CD8-positive, alpha-beta memory T cell (primary cell): ENCODE measurements at regions not wholly inside any gene's neighbourhood (a gene's known extent, or its start where the extent isn't known, plus 50 kb on each side); places are given as distances from the start of the nearest gene placed in this dataset.
A peak's percentile ranks its signal among the peaks of the same experiment; 100 is the strongest.

Experiments used
- CTCF ChIA-PET: fragments of 350-600 bp; sonication (Branson Sonifier 250); formaldehyde crosslinking; loops from one replicate; lab custom pipeline; 2021; ENCODE audit warnings: antibody characterized with exemption; lab: Charles Lee
- POLR2A ChIA-PET: fragments of 350-600 bp; sonication (Branson Sonifier 250); formaldehyde crosslinking; loops from one replicate; lab custom pipeline; 2021; ENCODE audit warnings: antibody characterized with exemption; lab: Charles Lee
- DNase-seq, 5 donors: peaks; one replicate each; pipeline versions ENCODE4 v3.0.0 to v3.0.0-alpha.2; 2020 to 2022; ENCODE audit warnings: mixed read lengths in 1 of 5
- H3K27ac ChIP-seq: one replicate; pipeline ENCODE4 v1.7.0; 2013; ENCODE audit warnings: low read depth, mild to moderate bottlenecking, low read length, moderate library complexity
- H3K27me3 ChIP-seq: 2 replicates; pipeline ENCODE4 v1.7.0; 2013; ENCODE audit warnings: low read length, mild to moderate bottlenecking; ENCODE audit not compliant: insufficient read depth, poor library complexity, severe bottlenecking
- H3K36me3 ChIP-seq: 2 replicates; pipeline ENCODE4 v1.7.0; 2013; ENCODE audit warnings: mild to moderate bottlenecking, low read length, moderate library complexity; ENCODE audit not compliant: insufficient read depth
- H3K4me1 ChIP-seq: 2 replicates; pipeline ENCODE4 v1.7.0; 2013; ENCODE audit warnings: mild to moderate bottlenecking, low read length, moderate library complexity; ENCODE audit not compliant: insufficient read depth
- H3K4me3 ChIP-seq: 2 replicates; pipeline ENCODE4 v1.7.0; 2013; ENCODE audit warnings: mild to moderate bottlenecking, low read length
- H3K9me3 ChIP-seq: 2 replicates; pipeline ENCODE4 v1.7.0; 2013; ENCODE audit warnings: mild to moderate bottlenecking, low read length
- H3K27ac Mint-ChIP-seq, 8 donors: one replicate each; pipeline ENCODE4 v1.8.0; 2020 to 2021; ENCODE audit warnings: mixed read lengths in 8 of 8, mild to moderate bottlenecking in 6 of 8, inconsistent platforms in 3 of 8, moderate library complexity in 3 of 8
- H3K27me3 Mint-ChIP-seq, 2 donors: one replicate each; pipeline ENCODE4 v1.8.0; 2020 to 2021; ENCODE audit warnings: mixed read lengths in 2 of 2, mild to moderate bottlenecking in 1 of 2, moderate library complexity in 1 of 2
- H3K36me3 Mint-ChIP-seq, 3 donors: one replicate each; pipeline ENCODE4 v1.8.0; 2020 to 2021; ENCODE audit warnings: mixed read lengths in 3 of 3, inconsistent platforms in 1 of 3, mild to moderate bottlenecking in 1 of 3
- H3K4me1 Mint-ChIP-seq, 3 donors: one replicate each; pipeline ENCODE4 v1.8.0; 2020 to 2021; ENCODE audit warnings: mixed read lengths in 3 of 3, inconsistent platforms in 1 of 3, mild to moderate bottlenecking in 1 of 3
- H3K4me3 Mint-ChIP-seq, 7 donors: one replicate each; pipeline ENCODE4 v1.8.0; 2020 to 2021; ENCODE audit warnings: mixed read lengths in 7 of 7, mild to moderate bottlenecking in 6 of 7, moderate library complexity in 4 of 7, inconsistent platforms in 2 of 7
- H3K9me3 Mint-ChIP-seq, 5 donors: one replicate each; pipeline ENCODE4 v1.8.0; 2020 to 2022; ENCODE audit warnings: mixed read lengths in 5 of 5, mild to moderate bottlenecking in 3 of 5, moderate library complexity in 2 of 5, inconsistent platforms in 1 of 5

GRCh38 chr13:74190999-74191398, 56.8 kb upstream of the KLF12 start:
- Mint-ChIP-seq H3K27me3 (no peaks in the 10 kb centered on the region), H3K27ac (peak overlapping the region in 1 of 8 donors; percentile 23), H3K9me3 (no peaks in the 10 kb centered on the region), H3K36me3 (no peaks in the 10 kb centered on the region), H3K4me3 (no peak overlapping the region), H3K4me1 (peaks cover 18 to 30% (median 25%) of the 10 kb centered on the region in 3 donors)
- H3K9me3 ChIP-seq = no peaks in the 10 kb centered on the region
- no peaks in the 10 kb centered on the region for H3K27me3 ChIP-seq
- H3K36me3 ChIP-seq = no peaks in the 10 kb centered on the region
- ChIA-PET CTCF (interaction anchor here (1.1 to 1.3 kb wide), 2 partner anchors 40 to 96 kb away, joined by 3 to 6 read pairs; no protein-coding TSS in a partner anchor), POLR2A (interaction anchor here (0.6 kb wide), 1 partner anchor 65 kb away, joined by 3 read pairs; no protein-coding TSS in a partner anchor)
- H3K27ac ChIP-seq = no peak overlapping the region
- H3K4me3 ChIP-seq = no peak overlapping the region
- H3K4me1 ChIP-seq = peaks cover 16% of the 10 kb centered on the region
- no peak for DNase-seq

GRCh38 chr13:74187564-74187963, 53.4 kb upstream of the KLF12 start:
- Mint-ChIP-seq H3K4me1 (peaks cover 9 to 21% (median 11%) of the 10 kb centered on the region in 3 donors), H3K36me3 (no peaks in the 10 kb centered on the region), H3K9me3 (no peaks in the 10 kb centered on the region), H3K27me3 (no peaks in the 10 kb centered on the region), H3K4me3 (no peak overlapping the region), H3K27ac (no peak overlapping the region)
- no peaks in the 10 kb centered on the region for H3K36me3 ChIP-seq
- no peaks in the 10 kb centered on the region for H3K27me3 ChIP-seq
- H3K27ac ChIP-seq = no peak overlapping the region
- ChIA-PET POLR2A (no interaction called here), CTCF (interaction anchor here (1.1 kb wide), 1 partner anchor 12 kb away, joined by 3 read pairs; no protein-coding TSS in a partner anchor)
- no peaks in the 10 kb centered on the region for H3K9me3 ChIP-seq
- H3K4me3 ChIP-seq = no peak overlapping the region
- H3K4me1 ChIP-seq = peaks cover 9% of the 10 kb centered on the region
- DNase-seq = no peak

- Mint-ChIP-seq H3K9me3 (no peaks in the 10 kb centered on the region), H3K36me3 (no peaks in the 10 kb centered on the region), H3K27me3 (no peaks in the 10 kb centered on the region), H3K4me3 (no peak overlapping the region), H3K4me1 (no peaks in the 10 kb centered on the region), H3K27ac (no peak overlapping the region)
- Histone ChIP-seq H3K9me3 (no peaks in the 10 kb centered on the region), H3K4me1 (no peaks in the 10 kb centered on the region), H3K27ac (no peak overlapping the region), H3K36me3 (no peaks in the 10 kb centered on the region), H3K4me3 (no peak overlapping the region), H3K27me3 (no peaks in the 10 kb centered on the region)
- POLR2A ChIA-PET = no interaction called here
- CTCF ChIA-PET = no interaction called here
- DNase-seq = no peak
Measured at GRCh38 chr13:74184283-74184682, 50.1 kb upstream of the KLF12 start.
